NB4 (cell line): ENCODE measurements at regions not wholly inside any gene's neighbourhood (a gene's known extent, or its start where the extent isn't known, plus 50 kb on each side); places are given as distances from the start of the nearest gene placed in this dataset.

Source experiments
- DNase-seq: peaks from one replicate; pipeline ENCODE4 v3.0.0; 2010; ENCODE audit warnings: low read depth
- H3K4me3 ChIP-seq: one replicate; pipeline ENCODE4 v1.5.1; 2011; ENCODE audit warnings: mild to moderate bottlenecking, low read depth, low read length, moderate library complexity
- MYC ChIP-seq: IDR thresholded peaks from 2 replicates; pipeline ENCODE4 v1.6.1; 2011; ENCODE audit warnings: low read depth, low read length
- POLR2A ChIP-seq: IDR thresholded peaks from 2 replicates; pipeline ENCODE4 v1.6.1; 2011; ENCODE audit warnings: mild to moderate bottlenecking; ENCODE audit not compliant: insufficient read length; ENCODE audit errors: extremely low read depth
- TF ChIP-seq, protein P1 (sequence below): IDR thresholded peaks from one replicate; pipeline ENCODE4 v1.5.1; 2012; ENCODE audit warnings: low read depth, low read length
- TF ChIP-seq, protein P2 (sequence below): IDR thresholded peaks from 2 replicates; pipeline ENCODE4 v1.6.1; 2011; ENCODE audit warnings: low read depth, low read length

DNA sequence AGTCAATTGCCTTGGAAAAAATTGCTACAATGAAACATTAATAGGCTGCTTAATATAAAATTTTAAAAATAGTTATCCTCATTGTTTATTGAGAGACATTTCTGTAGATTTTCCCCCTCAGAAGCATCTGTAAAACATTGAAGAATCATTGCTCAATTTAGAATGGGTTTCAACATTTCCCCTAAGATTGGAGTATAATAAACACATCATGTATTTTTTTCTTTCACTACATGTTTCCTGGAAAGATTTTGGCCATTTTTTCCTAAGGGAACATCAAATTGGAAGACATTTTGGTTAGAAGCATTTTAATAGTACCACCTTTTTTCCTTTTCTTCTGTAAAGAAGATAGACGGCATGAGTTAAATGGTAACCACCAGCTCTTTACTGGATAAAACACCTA, 443.2 kb upstream of the SPHKAP start:
- TF ChIP-seq, protein P1, sequence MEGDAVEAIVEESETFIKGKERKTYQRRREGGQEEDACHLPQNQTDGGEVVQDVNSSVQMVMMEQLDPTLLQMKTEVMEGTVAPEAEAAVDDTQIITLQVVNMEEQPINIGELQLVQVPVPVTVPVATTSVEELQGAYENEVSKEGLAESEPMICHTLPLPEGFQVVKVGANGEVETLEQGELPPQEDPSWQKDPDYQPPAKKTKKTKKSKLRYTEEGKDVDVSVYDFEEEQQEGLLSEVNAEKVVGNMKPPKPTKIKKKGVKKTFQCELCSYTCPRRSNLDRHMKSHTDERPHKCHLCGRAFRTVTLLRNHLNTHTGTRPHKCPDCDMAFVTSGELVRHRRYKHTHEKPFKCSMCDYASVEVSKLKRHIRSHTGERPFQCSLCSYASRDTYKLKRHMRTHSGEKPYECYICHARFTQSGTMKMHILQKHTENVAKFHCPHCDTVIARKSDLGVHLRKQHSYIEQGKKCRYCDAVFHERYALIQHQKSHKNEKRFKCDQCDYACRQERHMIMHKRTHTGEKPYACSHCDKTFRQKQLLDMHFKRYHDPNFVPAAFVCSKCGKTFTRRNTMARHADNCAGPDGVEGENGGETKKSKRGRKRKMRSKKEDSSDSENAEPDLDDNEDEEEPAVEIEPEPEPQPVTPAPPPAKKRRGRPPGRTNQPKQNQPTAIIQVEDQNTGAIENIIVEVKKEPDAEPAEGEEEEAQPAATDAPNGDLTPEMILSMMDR: no peak
- no peak overlapping the region for H3K4me3 ChIP-seq
- no peak for DNase-seq

DNA sequence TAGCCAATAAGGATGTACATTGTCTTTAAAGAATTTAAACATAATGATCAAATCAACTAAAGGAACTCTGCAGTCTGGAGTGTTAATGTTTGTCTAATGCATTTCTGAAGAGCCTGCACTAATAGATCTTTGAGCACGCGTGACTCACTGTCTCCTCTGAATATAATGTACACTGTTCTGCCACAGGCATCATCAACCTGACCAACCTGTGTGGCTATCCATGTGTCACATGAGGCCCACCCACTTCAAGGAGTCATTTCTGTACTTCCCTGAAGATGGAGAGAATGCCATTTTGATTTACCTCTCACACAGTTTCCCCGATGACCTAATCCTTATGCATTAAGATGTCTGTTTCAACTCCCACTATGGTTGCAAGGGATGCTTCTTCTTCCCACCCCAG, 434.0 kb upstream of the SPHKAP start:
- TF ChIP-seq, protein P2, sequence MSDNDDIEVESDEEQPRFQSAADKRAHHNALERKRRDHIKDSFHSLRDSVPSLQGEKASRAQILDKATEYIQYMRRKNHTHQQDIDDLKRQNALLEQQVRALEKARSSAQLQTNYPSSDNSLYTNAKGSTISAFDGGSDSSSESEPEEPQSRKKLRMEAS: no peak
- no peak for TF ChIP-seq MYC
- TF ChIP-seq, protein P1: no peak
- no peak for TF ChIP-seq POLR2A
- DNase-seq: no peak
- no peak overlapping the region for H3K4me3 ChIP-seq

DNA sequence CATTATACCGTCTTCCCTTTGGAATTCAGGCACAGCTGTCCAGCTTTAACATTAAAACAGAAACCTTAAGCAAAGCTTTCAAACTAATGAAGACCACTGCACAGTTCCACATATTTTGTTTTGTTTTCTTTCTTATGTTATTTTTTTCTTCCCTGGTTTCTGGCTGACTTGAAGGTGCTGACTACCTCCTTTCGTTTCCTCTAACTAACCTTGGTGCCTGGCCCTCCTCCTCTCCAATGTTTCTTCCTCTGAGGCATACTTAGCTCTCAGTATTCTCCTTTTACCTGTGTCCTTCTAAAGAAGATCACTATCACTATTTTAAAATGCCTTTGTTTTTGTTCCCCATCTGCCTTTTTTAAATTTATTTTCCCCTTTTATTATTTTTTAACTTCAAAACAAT, 433.3 kb upstream of the SPHKAP start:
- no peak for TF ChIP-seq MYC
- TF ChIP-seq, protein P1: no peak
- DNase-seq: no peak

DNA sequence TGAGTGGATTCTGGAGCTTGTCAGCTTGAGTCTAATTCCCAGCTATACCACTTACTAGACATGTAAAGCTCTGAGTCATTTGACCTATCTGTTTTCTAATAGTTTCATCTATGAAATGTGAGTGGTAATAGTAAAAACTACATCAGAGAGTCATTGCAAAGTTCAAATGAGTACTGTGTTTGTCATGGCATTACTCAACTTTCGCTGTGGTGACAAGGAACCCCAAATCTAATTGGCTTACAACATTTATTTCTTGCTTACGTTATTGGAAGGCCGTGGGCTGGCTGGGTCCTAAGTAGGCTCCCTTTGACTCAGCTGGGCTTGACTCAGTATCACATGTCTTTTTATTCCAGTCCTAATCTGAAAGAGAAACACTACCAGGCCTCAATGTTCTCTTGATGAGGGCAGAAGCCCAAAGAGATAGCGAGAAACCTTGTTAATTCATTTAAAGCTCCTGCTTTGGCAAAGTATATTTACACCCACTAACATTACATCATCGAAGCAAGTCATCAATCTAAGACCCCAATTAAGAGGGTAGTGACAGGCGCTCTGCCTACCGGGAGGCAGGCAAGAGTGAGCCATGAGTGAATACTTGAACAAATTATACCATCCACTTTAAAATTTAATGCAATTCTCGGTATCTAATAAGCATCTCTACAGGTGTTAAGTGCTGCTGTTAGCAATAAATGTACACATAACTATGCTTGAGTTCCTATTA, 431.8 kb upstream of the SPHKAP start:
- TF ChIP-seq, protein P1: no peak
- TF ChIP-seq, protein P2: no peak
- TF ChIP-seq MYC (no peak), POLR2A (no peak)
- no peak overlapping the region for H3K4me3 ChIP-seq
- DNase-seq: no peak

More for the DNA sequence above, 433.3 kb upstream of the SPHKAP start:
- no peak overlapping the region for H3K4me3 ChIP-seq

DNA sequence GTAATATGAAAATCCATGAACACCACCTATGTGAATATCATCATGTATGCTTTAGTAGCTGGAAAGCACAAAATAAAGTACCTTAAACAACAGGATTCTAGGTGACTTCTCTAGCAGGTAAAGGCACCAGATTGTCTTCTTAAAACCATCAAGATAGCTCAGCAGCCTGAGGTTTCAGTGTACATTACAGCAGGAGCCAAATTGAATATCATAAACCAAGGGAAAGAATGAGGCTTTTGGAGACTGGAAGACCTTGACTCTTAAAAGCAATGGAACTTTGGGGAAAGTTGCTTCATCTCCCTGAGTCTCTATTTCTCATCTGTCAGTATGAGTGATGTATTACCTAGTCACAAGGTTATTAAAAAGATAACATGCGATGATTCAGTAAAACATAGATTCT, 429.7 kb upstream of the SPHKAP start:
- no peak overlapping the region for H3K4me3 ChIP-seq
- no peak for DNase-seq
- TF ChIP-seq, protein P2: no peak
- TF ChIP-seq POLR2A (no peak), MYC (no peak)
- TF ChIP-seq, protein P1: no peak

DNA sequence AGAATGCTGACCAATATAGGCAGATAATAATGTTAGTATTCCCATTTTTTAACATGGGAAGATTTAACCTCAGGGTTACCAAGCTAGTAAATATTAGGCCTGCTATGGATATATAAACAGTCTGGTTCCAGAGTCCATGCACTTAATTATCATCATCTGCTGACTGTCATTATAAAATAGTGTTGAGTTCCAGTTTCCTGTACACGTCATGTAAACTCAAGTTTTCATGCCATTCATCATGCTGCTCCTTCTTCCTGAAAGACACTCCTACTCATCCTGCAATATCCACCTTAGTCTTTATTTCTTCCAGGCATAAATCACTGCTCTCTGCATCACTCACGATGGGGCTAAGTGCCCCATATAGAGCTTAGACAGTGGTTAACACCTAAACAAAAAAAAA, 420.8 kb upstream of the SPHKAP start:
- TF ChIP-seq MYC (no peak), POLR2A (no peak)
- TF ChIP-seq, protein P1: no peak
- TF ChIP-seq, protein P2: no peak
- DNase-seq: no peak
- H3K4me3 ChIP-seq: no peak overlapping the region
